HCT116 (cell line): ENCODE measurements at regions not wholly inside any gene's neighbourhood (a gene's known extent, or its start where the extent isn't known, plus 50 kb on each side); places are given as distances from the start of the nearest gene placed in this dataset.

ENCODE experiments used
- ATAC-seq: fragments of 200-7000 bp; cut with Tn5 transposase; 2 replicates; pipeline ENCODE4 v1.9.1; 2020; ENCODE audit warnings: mild to moderate bottlenecking, moderate library complexity
- BruUV-seq: library from RNA; stranded (reverse); fragments of 400-500 nt; replicated peaks from 2 replicates; lab custom pipeline; 2021; lab: Mats Ljungman, UMichigan
- CTCF ChIA-PET: fragments of 300-600 bp; sonication (Branson Sonifier 250); formaldehyde crosslinking; loops from one replicate; lab custom pipeline; 2021; ENCODE audit warnings: antibody characterized with exemption; lab: Charles Lee
- POLR2A ChIA-PET: fragments of 300-600, 350-600 bp; sonication (Branson Sonifier 250); formaldehyde crosslinking; loops from one replicate; lab custom pipeline; 2021; ENCODE audit warnings: antibody characterized with exemption; lab: Charles Lee
- RAD21 ChIA-PET, 2 experiments: fragments of 300-600 bp; sonication (Branson Sonifier 250); formaldehyde crosslinking; loops; one replicate each; lab custom pipeline; 2023; ENCODE audit warnings: low total read pairs in 2 of 2; ENCODE audit not compliant: uncharacterized antibody in 2 of 2, unreplicated experiment in 2 of 2, low non-redundant PET in 1 of 2; lab: Charles Lee
- DNase-seq: peaks from one replicate; pipeline ENCODE4 v3.0.0-alpha.2; 2010; ENCODE audit warnings: low read depth, low spot score
- H2AFZ ChIP-seq: fragments of 200-600 bp; shearing (Covaris generic), sonication (generic); 2 replicates; pipeline ENCODE4 v1.6.1; 2017; ENCODE audit warnings: low read depth, mixed run types, mixed read lengths, antibody characterized with exemption, low read length; ENCODE audit not compliant: poor library complexity, severe bottlenecking
- H3K27ac ChIP-seq: 2 replicates; pipeline ENCODE4 v1.5.1; 2012; ENCODE audit warnings: low read depth, low read length
- H3K27me3 ChIP-seq: fragments of 200-600 bp; sonication (generic); 2 replicates; pipeline ENCODE4 v1.6.1; 2016; ENCODE audit warnings: mixed run types, low read length, mixed read lengths; ENCODE audit not compliant: insufficient read depth
- H3K36me3 ChIP-seq, 2 experiments: fragments of 200-500 bp in 1 of 2; fragments of 200-600 bp in 1 of 2; sonication (Bioruptor generic) in 1 of 2; sonication (generic) in 1 of 2; 2 replicates each; pipeline versions ENCODE4 v1.5.1 to v1.6.1; 2014 to 2016; ENCODE audit warnings: low read length in 2 of 2, inconsistent platforms in 1 of 2, mixed read lengths in 1 of 2, mixed run types in 1 of 2; ENCODE audit not compliant: insufficient read depth in 2 of 2, control insufficient read depth in 1 of 2
- H3K4me1 ChIP-seq, 2 experiments: fragments of 200-600 bp in 1 of 2; sonication (generic) in 1 of 2; 2 replicates each; pipeline versions ENCODE4 v1.5.1 to v1.6.1; 2012 to 2017; ENCODE audit warnings: low read length in 2 of 2, inconsistent platforms in 1 of 2, mild to moderate bottlenecking in 1 of 2, mixed read lengths in 1 of 2, mixed run types in 1 of 2, moderate library complexity in 1 of 2; ENCODE audit not compliant: insufficient read depth in 2 of 2, control insufficient read depth in 1 of 2
- H3K4me2 ChIP-seq: fragments of 200-600 bp; sonication (generic); 2 replicates; pipeline ENCODE4 v1.6.1; 2017; ENCODE audit warnings: mixed run types, low read length, mixed read lengths
- H3K4me3 ChIP-seq, 2 experiments: fragments of 200-600 bp in 1 of 2; sonication (generic) in 1 of 2; replicated peaks in 1 of 2; 2 replicates each; pipeline ENCODE4 v1.5.1; 2011 to 2016; ENCODE audit warnings: low read length in 2 of 2, control low read depth in 1 of 2, low read depth in 1 of 2, mild to moderate bottlenecking in 1 of 2, mixed read lengths in 1 of 2, mixed run types in 1 of 2
- H3K79me2 ChIP-seq: fragments of 200-600 bp; sonication (generic); 2 replicates; pipeline ENCODE4 v1.6.1; 2017; ENCODE audit warnings: mild to moderate bottlenecking, mixed run types, low read length, moderate library complexity, mixed read lengths; ENCODE audit not compliant: insufficient read depth
- H3K9ac ChIP-seq: fragments of 200-600 bp; sonication (generic); 2 replicates; pipeline ENCODE4 v1.6.1; 2016; ENCODE audit warnings: low read length, mixed read lengths
- H3K9me2 ChIP-seq: fragments of 200-600 bp; sonication (generic), shearing (Covaris generic); 2 replicates; pipeline ENCODE4 v1.6.1; 2017; ENCODE audit warnings: mixed run types, mild to moderate bottlenecking, moderate library complexity; ENCODE audit not compliant: insufficient read depth
- H3K9me3 ChIP-seq, 2 experiments: fragments of 200-500 bp in 1 of 2; fragments of 200-600 bp in 1 of 2; sonication (Bioruptor generic) in 1 of 2; sonication (generic) in 1 of 2; 2 replicates each; pipeline ENCODE4 v1.6.1; 2014 to 2017; ENCODE audit warnings: low read length in 2 of 2, mixed read lengths in 2 of 2, inconsistent platforms in 1 of 2, low read depth in 1 of 2, mild to moderate bottlenecking in 1 of 2, mixed run types in 1 of 2, moderate library complexity in 1 of 2; ENCODE audit not compliant: control insufficient read depth in 1 of 2, insufficient read depth in 1 of 2
- H4K20me1 ChIP-seq: fragments of 200-600 bp; sonication (generic), shearing (Covaris generic); 2 replicates; pipeline ENCODE4 v1.6.1; 2017; ENCODE audit warnings: mixed run types, mild to moderate bottlenecking, moderate library complexity; ENCODE audit not compliant: insufficient read depth
- CBX3 ChIP-seq: IDR thresholded peaks from 2 replicates; pipeline ENCODE4 v1.6.1; 2012; ENCODE audit warnings: low read depth
- ELF1 ChIP-seq: IDR thresholded peaks from 2 replicates; pipeline ENCODE4 v1.6.1; 2012; ENCODE audit warnings: low read depth, borderline replicate concordance
- JUND ChIP-seq: IDR thresholded peaks from 2 replicates; pipeline ENCODE4 v1.6.1; 2012
- SRF ChIP-seq: IDR thresholded peaks from 2 replicates; pipeline ENCODE4 v1.6.1; 2012; ENCODE audit warnings: low read depth
- TCF7L2 ChIP-seq: IDR thresholded peaks from 2 replicates; pipeline ENCODE4 v1.7.0; 2011; ENCODE audit warnings: borderline replicate concordance, inconsistent platforms; ENCODE audit not compliant: insufficient read depth, insufficient read length; ENCODE audit errors: extremely low read depth
- ZBTB33 ChIP-seq: IDR thresholded peaks from 2 replicates; pipeline ENCODE4 v1.6.1; 2011; ENCODE audit warnings: mild to moderate bottlenecking, low read length, moderate library complexity; ENCODE audit not compliant: insufficient replicate concordance; ENCODE audit errors: extremely low read depth
- intact Hi-C: fragments of 100-400 bp; cut with micrococcal nuclease; formaldehyde crosslinking; loops from 2 replicates; pipeline ENCODE4 v1.10.0; 2022

GRCh38 chrX:46256875-46257274 lies 288.3 kb downstream of the ZNF674 start:
- Histone ChIP-seq H3K36me3 (no peaks in the 10 kb centered on the region), H3K27ac (no peak overlapping the region), H3K79me2 (no peaks in the 10 kb centered on the region), H3K9me3 (no peaks in the 10 kb centered on the region), H4K20me1 (no peaks in the 10 kb centered on the region), H2AFZ (no peak overlapping the region), H3K27me3 (no peaks in the 10 kb centered on the region), H3K4me2 (no peak overlapping the region), H3K9me2 (no peaks in the 10 kb centered on the region), H3K4me1 (peaks cover 9 to 19% of the 10 kb centered on the region in 2 experiments), H3K9ac (no peak overlapping the region), H3K4me3 (no peak overlapping the region)
- TF ChIP-seq ELF1 (no peak), TCF7L2 (no peak), JUND (no peak), ZBTB33 (no peak)
- no TSS peak for BruUV-seq
- CTCF ChIA-PET = no interaction called here
- DNase-seq (no peak), ATAC-seq (no peak)
- RAD21 ChIA-PET = no interaction called here
- POLR2A ChIA-PET = no interaction called here
- intact Hi-C loops = no loop called here

- Histone ChIP-seq H3K4me2 (no peak overlapping the region), H3K79me2 (no peaks in the 10 kb centered on the region), H3K4me3 (no peak overlapping the region), H3K36me3 (no peaks in the 10 kb centered on the region), H3K27me3 (no peaks in the 10 kb centered on the region), H3K9me3 (no peaks in the 10 kb centered on the region), H3K9me2 (no peaks in the 10 kb centered on the region), H3K9ac (no peak overlapping the region), H4K20me1 (no peaks in the 10 kb centered on the region), H3K4me1 (peaks cover 3 to 13% of the 10 kb centered on the region in 2 experiments; a peak in 3 of 4 replicates), H3K27ac (no peak overlapping the region), H2AFZ (no peak overlapping the region)
- no peak for DNase-seq
- intact Hi-C loops = no loop called here
- CTCF ChIA-PET = no interaction called here
- POLR2A ChIA-PET = no interaction called here
- RAD21 ChIA-PET = no interaction called here
- BruUV-seq = no TSS peak
- TF ChIP-seq SRF (no peak), CBX3 (no peak), ZBTB33 (no peak)
- ATAC-seq = no peak
These were observed 290.2 kb downstream of the ZNF674 start for GRCh38 chrX:46255046-46255445.
